ENCODE measurements at regions not wholly inside any gene's neighbourhood (a gene's known extent, or its start where the extent isn't known, plus 50 kb on each side); places are given as distances from the start of the nearest gene placed in this dataset.
"Not testable (repeated sequence)": the region's sequence is repeated elsewhere in the genome, so short reads cannot be mapped to it uniquely, and the experiment has no call there.

DNA sequence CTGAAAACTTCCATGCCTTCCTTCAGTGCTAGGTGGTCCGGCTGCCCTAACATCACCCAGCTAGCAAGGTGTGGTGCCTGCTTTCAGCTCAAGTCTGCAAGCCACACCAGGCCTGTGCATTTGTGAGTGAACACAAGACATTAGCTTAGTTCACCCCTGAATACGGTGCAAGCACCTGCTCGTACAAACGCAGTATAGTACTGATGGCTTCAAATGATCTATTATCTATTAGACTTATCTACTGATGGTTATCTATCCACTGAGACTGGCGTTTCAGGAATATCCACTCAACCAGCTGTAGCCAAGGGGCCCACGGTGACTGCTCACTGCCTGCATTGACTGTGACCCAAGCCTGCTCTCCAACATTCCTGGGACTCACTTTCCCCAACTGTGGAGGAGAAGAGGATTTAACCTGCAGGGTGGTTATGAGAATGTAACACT, 155.9 kb downstream of the SHOX start:
- no peak for DNase-seq

DNA sequence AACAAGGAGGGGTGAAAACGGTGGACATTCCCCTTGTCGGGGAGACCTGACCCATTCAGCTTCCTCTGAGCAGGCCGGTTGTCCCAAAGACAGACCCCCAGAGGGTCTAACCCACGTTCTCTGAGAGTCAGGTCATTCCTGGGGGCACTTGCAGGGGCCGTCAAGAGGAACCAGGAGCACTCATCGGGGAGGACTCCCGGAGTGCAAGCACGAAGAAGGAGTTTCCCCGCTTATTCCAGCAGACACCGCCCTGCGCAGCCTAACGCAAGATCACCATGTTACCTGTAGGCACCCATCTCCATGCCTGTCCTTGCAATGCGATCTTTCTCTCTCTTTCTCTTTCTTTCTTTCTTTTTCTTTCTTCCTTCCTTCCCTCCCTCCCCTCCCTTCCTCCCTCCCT, 154.2 kb downstream of the SHOX start:
- no peak for DNase-seq

DNA sequence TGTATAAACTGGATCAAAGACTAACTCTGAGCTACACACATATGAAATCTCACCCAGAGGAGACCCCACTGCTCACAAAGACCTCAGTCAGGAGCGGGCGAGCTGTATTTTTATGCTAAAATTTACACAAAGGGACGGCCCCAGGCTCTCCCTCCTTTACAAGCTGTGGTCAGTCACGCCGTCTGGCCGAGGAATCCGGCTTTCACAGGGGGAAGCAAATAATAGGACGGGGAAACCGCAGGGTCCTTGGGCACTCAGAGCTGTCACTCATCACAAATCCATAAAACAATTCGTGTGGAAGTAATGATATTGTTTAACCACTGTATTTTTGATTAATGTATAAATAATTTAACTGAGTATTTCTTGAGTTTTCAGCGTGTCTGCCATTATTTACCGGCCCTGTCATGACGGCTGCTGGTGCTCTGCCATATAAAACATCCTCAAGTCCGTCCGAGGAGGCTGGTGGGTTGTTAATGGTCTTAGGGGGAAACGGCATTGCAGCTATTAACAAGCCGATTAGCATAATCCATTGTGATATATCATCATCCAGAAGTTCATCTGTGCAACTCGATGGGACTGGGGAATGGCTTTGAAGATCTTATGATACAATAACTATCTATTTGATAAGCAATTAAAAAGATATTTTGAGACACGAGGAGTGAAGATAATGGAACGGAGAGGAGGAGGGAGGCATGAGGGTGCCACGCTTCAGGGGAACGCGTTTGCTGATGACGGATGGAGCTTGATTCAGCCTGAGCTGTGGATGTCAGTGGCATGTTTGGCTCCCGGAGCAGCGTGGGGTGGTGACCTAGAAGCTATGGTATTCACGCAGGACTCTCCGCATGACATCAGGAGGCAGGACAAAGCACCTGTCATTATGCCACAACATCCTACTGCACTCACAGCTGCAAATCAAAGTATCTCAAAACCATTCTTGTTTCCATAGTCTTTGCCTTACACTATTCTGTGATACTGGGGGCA, 150.9 kb downstream of the SHOX start:
- no peak for DNase-seq

DNA sequence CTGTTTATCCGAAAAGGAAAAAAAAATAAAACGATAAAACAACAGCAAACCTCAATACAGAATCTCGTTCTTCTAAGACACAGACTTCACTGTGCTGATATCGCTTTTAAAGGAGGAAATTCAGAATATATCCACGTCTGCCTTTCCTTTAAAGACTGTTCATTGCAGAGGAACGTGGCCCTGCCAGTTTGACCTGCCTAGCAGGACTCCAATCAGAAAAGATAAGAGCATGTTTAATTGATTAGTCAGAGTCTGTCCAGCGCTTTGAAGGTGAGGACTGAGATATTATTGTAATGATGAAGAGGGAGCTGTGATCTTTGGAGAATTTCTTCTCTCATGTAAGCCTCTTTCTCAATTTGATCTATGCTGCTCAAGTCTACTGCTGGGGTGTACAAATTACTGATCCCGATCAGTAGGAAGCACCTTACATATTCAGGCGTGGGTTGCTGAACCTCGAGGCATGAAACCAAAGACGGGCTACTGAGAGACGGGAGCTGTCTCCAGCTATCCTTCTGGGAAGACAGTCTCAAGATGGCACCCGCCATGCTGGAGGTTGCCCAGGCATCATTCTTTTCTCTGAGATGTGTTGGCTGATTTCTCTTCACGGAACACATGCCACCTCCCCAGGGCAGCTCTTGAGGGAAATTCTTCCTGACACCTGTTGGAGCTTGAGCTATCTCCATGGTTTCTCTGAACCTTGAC, 146.1 kb downstream of the SHOX start:
- DNase-seq = no peak

DNA sequence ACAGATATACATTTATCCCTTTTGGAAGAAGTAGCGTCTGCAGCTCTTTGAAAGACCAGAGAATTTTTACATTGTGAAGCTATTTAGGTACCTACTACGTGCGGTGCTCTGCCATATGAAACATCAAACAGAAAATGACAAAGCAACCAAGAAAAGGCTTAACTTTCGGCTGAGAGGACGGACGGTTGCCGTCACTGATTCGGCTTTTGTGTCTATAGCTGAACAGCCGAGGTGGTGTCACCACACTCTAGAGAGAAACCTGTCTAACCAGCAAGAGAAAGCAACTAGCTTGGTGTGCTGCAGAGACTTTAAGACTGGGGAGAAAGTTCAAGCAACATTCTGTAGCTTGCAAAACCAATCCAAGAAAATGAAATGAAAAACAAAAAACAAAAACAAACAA, 145.5 kb downstream of the SHOX start:
- DNase-seq = no peak

DNA sequence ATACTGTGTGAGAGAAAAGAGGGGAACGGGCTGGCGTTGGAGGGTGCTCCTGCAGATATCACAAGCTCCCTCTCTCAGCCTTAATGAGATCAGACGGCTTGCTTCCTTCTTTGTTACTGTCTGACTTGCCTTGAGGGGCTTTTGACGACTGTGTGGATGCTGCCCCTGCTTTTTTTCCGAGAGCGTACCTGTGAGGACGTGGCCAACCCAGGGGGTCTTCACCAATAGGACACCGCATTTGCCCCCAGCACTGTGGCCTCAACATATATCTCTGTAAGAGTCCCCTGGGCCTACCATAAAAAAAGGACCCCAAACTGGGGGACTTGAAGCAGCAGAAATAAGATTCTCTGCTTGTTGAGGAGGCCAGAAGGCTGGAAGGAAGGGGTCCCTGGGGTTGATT, 143.9 kb downstream of the SHOX start:
- no peak for DNase-seq

DNA sequence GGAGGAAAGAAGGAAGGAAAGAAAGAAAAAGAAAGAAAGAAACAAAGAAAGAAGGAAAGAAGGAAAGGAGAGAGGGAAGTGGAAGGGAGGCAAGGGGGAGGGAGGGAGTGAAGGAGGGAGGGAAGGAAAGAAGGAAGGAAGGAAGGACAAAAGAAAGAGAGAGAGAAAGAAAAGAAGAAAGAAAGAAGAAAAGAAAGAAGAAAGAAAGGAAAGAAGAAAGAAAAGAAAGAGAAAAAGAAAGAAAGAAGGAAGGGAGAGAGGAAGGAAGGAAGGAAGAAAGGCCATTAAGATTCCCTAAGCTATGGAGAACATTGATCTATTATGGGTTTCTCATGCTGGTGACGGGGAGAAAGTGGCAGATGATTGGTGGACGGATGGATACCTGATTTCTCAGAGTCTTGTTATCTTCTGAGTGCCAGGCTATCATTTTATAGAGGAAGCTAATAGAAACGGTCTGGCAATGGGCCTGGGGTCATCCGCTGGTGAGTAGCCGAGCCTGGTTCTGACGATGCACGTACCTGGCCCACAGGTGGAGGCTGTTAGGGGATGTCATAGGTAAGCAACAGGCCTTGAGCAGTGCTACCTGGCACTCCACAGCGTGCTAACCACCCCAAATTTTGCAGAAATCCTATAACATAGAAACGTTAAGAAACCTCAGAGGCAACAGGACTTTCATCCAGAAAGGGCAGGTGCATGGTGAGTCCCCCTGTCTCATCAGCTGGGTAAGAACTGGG, 142.9 kb downstream of the SHOX start:
- DNase-seq = no peak

DNA sequence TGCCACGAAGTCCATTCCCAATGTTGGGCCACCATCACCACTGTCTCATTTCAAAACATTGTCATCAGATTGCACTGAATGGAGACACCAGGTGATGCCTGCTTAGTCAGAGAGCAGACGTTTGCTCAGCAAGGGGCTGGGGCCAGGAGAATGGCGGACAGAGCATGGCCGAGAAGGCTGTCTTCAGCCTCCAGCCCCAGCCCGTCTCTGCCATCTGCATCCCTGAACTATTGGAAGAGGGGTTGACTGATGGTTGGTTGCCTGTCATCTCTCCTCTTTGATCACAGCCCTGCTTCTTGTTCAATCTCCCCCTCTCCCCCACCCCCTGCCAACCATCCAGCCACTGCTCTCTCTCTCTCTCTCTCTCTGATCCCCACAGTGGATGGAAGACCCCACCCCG, 140.9 kb downstream of the SHOX start:
- no peak for DNase-seq

DNA sequence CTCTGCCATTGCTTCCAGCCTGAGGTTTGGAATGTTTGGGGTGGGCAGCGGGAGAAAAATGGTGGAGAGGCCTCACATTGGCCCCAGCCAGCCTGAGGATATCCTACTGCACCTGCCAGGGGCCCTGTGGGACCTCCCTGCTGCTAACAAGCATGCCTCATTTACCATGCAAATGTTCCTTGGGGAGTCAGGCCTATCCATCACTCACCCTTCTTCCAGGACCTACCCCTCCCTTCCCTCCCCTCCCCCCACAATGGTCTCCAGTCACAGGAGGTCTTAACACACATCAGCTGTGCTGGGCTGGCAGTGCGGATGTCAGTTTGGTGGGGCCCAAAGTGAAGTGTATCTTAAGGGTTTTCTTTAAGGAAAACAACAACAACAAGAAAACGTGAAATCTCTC, 139.2 kb downstream of the SHOX start:
- no peak for DNase-seq

DNA sequence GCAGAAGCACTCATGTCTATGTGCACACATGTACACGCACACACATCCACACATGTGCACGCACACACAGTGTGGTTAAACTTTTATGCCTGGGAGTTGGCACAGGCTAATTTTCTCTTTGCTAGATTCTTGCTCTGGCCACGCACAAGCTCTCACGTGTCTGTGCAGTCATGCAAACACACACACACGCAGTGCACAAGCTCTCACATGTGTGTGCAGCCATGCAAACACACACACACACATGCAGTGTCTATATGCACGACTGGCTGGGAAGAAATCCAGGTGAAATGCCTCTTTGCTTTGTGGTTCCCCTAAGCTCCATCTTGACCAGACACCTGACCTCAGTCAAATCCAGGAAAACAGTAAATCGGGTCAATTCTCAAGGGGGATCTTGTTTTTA, 138.0 kb downstream of the SHOX start:
- no peak for DNase-seq

DNA sequence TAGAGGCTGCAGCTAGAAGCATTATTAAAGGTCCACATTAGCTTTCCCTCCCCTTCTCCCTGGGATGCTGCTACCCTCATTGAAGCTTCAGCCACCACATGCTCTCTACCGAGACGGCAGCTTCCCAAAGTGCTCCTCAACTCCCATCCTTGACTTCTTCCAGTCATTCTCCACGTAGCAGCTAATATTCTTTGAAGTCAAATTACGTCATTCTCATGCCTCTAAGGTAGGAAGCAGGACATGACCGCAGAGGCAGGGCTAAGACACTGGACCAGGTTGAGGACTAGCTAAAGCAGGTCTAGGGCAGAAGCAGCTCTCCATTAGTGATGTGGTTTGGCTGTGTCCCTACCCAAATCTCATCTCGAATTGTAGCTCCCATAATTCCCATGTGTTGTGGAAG, 128.3 kb downstream of the SHOX start:
- no peak for DNase-seq

DNA sequence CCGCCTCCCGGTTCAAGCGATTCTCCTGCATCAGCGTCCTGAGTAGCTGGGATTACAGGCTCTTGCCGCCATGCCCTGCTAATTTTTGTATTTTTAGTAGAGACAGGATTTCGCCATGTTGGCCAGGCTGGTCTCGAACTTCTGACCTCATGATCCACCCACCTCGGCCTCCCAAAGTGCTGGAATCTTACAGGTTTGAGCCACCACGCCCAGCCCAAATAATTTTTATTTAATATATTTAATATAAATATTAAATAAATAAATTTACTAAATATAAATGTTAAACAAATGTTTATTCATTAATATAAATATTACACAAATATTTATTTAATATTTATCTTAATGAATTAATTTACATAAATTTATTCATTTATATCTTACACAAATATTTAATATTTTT, 120.2 kb downstream of the SHOX start:
- no peak for DNase-seq

DNA sequence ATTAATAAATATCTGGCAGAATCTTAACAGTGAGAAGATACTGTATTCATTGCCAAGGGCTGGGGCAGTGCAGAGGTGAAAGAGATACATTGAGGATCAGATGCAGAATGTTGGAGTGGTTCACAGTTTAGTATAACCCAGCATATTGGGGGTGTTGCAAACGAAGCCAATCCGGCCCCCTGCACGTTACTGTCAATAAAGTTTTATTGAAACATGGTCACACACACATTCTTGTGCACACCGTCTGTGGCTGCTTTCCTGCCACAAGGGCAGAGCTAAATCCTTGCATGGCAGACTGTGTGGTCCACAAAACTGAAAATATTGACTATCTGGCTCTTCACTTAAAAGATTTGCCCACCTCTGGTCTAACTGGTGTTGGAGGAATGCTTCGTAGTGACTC, 119.7 kb downstream of the SHOX start:
- DNase-seq = no peak

DNA sequence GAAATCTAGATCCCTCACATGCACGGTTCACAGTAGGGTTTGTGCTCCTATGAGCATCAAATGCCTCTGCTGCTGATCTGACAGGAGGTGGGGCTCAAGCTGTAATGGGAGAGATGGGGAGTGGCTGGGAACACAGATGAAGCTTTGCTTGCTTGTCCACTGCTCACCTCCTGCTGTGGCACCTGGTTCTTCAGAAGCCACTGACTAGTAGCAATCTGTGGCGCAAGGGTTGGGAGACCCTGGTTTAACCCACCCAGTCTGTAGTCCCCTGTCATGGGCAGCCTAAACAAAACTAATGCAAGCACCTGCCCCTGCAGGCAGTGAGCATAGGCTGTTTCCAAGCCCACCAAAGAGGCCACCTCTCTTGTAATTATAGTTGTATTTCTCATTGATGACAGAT, 116.6 kb downstream of the SHOX start:
- DNase-seq = no peak

DNA sequence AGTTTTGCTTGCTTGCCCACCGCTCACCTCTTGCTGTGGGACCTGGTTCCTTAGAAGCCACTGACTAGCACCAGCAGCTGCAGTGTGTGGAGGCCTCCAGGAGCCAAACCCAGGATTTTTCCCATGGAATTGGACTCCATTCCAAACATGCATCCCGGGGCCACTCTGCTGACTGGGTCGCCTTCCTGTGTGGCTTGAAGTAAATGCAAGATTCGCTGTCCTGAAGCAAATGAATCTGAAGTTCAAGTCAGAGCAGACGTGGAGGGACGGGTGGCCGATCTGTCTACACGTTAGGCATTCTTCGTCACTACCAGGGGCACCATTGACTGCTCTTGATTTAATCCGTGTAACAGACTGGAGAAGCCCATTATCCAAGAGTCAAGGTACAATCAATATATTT, 109.0 kb downstream of the SHOX start:
- no peak for DNase-seq

DNA sequence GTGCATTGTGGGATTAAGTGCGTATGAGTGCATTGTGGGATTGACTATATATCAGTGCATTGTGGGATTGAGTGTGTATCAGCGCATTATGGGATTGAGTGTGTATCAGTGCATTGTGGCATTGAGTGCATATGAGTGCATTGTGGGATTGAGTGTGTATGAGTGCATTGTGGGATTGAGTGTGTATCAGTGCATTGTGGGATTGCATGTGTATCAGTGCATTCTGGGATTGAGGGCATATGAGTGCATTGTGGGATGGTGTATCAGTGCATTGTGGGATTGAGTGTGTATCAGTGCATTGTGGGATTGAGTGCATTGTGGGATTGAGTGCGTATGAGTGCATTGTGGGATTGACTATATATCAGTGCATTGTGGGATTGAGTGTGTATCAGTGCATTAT, 106.4 kb downstream of the SHOX start:
- DNase-seq = not testable (repeated sequence)

DNA sequence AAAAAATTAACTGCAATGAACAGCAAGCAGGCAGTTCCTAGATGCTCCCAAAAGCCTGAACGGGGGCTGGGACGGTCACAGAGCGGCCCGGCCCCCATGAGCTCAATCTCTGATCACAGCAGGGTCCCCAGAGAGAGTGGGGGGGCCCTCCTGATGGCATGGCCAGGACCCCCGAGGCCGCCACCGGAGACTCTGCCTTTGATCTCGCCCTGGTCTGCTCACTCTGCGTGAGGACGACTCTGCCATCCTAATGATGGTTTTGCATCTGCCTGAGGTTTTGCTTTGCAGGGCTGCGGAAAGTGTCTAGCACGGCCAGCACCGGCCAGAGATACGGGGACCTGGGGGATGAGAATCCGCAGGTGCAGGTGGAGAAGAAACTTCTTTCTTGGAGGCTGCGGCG, 103.8 kb downstream of the SHOX start:
- DNase-seq = no peak

DNA sequence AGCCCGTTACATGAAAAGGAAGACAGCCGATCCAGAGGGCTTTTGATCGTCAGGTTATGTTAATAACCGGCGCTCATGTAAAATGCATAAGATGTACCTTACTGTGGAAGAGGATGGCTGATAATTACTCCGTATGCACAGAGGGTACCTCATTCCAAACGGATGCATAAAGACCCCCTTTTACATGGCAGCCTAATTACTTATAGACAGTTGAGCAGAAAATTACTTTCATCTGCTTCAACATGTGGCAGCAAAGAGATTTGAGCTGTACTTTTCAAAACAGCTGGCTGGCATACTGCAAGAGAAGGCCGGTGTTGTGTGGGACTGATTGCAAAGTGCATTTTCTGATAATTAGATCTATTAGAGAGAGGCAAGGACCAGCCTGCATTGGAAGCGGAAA, 103.4 kb downstream of the SHOX start:
- no peak for DNase-seq

DNA sequence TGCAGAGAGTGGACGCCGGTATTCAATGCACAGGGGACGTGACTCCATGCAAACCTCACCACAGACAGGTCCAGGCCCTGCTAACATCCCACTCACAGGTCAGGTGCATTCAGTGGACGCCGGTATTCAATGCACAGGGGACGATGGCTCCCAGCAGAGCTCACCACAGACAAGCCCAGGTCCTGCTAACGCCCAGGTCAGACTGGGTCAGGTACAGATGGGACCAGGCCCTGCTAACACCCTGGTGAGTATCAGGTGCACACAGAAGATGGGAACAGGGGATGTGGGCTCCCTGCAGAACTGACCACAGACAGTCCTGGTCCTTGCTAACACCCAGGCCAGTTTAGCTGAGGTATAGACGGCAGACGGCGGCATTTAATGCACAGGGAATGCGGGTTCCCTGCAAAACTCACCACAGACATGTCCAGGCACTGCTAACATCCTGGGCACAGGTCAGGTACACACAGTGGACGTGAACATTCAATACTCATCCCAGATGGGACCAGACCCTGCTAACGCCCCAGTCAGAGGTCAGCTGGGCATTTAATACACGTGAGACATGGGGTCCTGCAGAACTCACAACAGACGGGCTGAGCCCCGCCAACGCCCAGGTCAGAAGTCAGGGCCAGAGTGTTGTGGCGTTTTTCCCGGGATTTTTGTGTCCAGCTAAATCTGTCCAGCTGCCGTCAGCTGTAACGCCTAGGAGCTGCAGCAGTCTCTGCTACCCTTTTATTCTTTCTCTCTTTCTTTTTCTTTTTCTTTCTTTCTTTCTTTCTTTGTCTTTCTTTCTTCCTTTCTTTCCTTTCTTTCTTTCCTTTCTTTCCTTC, 99.2 kb downstream of the SHOX start:
- no peak for DNase-seq

DNA sequence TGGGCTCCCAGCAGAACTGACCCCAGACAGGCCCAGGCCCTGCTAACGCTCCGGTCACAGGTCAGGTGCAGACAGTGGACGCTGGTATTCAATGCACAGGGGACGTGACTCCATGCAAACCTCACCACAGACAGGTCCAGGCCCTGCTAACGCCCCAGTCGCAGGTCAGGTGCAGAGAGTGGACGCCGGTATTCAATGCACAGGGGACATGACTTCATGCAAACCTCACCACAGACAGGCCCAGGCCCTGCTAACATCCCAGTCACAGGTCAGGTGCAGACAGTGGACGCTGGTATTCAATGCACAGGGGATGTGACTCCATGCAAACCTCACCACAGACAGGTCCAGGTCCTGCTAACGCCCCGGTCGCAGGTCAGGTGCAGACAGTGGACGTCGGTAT, 98.5 kb downstream of the SHOX start:
- DNase-seq = not testable (repeated sequence)

DNA sequence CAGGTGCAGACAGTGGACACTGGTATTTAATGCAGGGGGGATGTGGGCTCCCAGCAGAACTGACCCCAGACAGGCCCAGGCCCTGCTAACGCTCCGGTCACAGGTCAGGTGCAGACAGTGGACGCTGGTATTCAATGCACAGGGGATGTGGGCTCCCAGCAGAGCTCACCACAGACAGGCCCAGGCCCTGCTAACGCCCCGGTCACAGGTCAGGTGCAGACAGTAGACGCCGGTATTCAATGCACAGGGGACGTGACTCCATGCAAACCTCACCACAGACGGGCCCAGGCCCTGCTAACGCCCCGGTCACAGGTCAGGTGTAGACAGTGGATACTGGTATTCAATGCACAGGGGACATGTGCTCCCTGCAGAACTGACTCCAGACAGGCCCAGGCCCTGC, 98.0 kb downstream of the SHOX start:
- not testable (repeated sequence) for DNase-seq

DNA sequence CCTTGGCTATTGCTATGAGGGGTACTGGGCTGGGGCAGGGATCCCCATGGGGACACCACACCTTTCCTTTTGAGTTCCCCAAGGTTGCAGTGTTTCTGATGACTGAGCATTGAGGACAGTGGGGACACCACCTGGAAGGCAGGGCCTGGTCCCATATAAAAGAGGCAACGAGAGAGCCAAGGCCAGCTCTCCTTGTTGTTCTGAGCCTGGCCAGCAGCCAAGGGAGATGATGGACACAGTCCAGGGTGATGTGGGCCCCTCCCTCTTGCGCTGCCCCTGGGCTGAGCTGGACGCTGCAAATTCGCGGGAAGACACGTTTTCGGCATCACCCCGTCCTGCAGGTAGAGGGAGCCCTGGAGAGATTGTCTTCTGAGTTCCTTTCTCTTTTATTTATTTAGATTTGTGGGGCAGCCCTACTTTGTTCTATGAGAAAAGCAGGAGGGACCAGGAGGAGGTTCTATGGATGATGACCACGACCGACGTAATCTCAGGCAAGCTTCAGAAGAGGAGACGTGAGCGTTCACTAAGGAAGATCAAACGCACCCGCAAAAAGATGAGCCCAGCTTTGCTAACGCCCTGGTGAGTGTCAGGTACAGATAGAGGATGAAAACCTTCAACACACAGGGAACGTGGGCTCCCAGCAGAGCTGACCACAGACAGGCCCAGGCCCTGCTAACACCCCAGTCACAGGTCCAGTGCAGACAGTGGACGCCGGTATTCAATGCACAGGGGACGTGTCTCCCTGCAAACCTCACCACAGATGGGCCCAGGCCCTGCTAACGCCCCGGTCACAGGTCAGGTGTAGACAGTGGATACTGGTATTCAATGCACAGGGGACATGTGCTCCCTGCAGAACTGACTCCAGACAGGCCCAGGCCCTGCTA, 97.4 kb downstream of the SHOX start:
- DNase-seq = no peak

Measured in activated CD4-positive, alpha-beta T cell treated with anti-CD3 and anti-CD28 coated beads, Interleukin-2, amount 50 U/mL, for 48 hours (primary cell).